ENCODE measurements at regions not wholly inside any gene's neighbourhood (a gene's known extent, or its start where the extent isn't known, plus 50 kb on each side); places are given as distances from the start of the nearest gene placed in this dataset.

GRCh38 chr12:124485371-124485770 is 82.0 kb downstream of the NCOR2 start:
- H3K79me2 ChIP-seq (ENCODE audit: insufficient read depth, low read length): no peaks in the 10 kb centered on the region
- no peaks in the 10 kb centered on the region for H3K9me2 ChIP-seq (replicated peaks; ENCODE audit: insufficient read depth, low read length)
- no peaks in the 10 kb centered on the region for H3K9me3 ChIP-seq (ENCODE audit: insufficient read depth, low read length)
- no peaks in the 10 kb centered on the region for H4K20me1 ChIP-seq (ENCODE audit: low read depth, low read length)
- no peak overlapping the region for H2AFZ ChIP-seq (ENCODE audit: low read depth, low read length, severe bottlenecking)
- no peaks in the 10 kb centered on the region for H3K36me3 ChIP-seq (ENCODE audit: low read length)
- no peak overlapping the region for H3K4me3 ChIP-seq (ENCODE audit: insufficient read depth, low read length, poor library complexity, severe bottlenecking)
- no peak overlapping the region for H3K4me2 ChIP-seq (ENCODE audit: low read depth, low read length, poor library complexity, severe bottlenecking)
- H3K9ac ChIP-seq (ENCODE audit: low read length): no peak overlapping the region
- H3F3A ChIP-seq (ENCODE audit: insufficient read depth): no peaks in the 10 kb centered on the region
- H3K27me3 ChIP-seq (ENCODE audit: low read length): no peaks in the 10 kb centered on the region
- H3K27ac ChIP-seq (ENCODE audit: low read depth, low read length): no peak overlapping the region
- no peak for TF ChIP-seq CTCF (IDR thresholded peaks at IDR 0.05; ENCODE audit: insufficient read depth, low read length, poor library complexity, severe bottlenecking)

GRCh38 chr12:124484526-124484953 is 82.9 kb downstream of the NCOR2 start:
- Histone ChIP-seq H3K27ac (ENCODE audit: low read depth, low read length) (no peak overlapping the region), H4K20me1 (ENCODE audit: low read depth, low read length) (no peaks in the 10 kb centered on the region), H3K36me3 (ENCODE audit: low read length) (no peaks in the 10 kb centered on the region), H3K79me2 (ENCODE audit: insufficient read depth, low read length) (no peaks in the 10 kb centered on the region), H3K27me3 (ENCODE audit: low read length) (no peaks in the 10 kb centered on the region), H3K9me2 (replicated peaks; ENCODE audit: insufficient read depth, low read length) (no peaks in the 10 kb centered on the region), H3K4me2 (ENCODE audit: low read depth, low read length, poor library complexity, severe bottlenecking) (no peak overlapping the region), H3K9ac (ENCODE audit: low read length) (no peak overlapping the region), H3F3A (ENCODE audit: insufficient read depth) (no peaks in the 10 kb centered on the region), H3K9me3 (ENCODE audit: insufficient read depth, low read length) (no peaks in the 10 kb centered on the region), H2AFZ (ENCODE audit: low read depth, low read length, severe bottlenecking) (no peak overlapping the region), H3K4me3 (ENCODE audit: insufficient read depth, low read length, poor library complexity, severe bottlenecking) (no peak overlapping the region)
- TF ChIP-seq EZH2phosphoT487 (conservative IDR thresholded peaks at IDR 0.05; ENCODE audit: low read length) (no peak), CTCF (IDR thresholded peaks at IDR 0.05; ENCODE audit: insufficient read depth, low read length, poor library complexity, severe bottlenecking) (no peak)

GRCh38 chr12:124484067-124484466 is 83.3 kb downstream of the NCOR2 start:
- TF ChIP-seq EZH2phosphoT487 (conservative IDR thresholded peaks at IDR 0.05; ENCODE audit: low read length): no peak
- no peak for TF ChIP-seq CTCF (IDR thresholded peaks at IDR 0.05; ENCODE audit: insufficient read depth, low read length, poor library complexity, severe bottlenecking)
- Histone ChIP-seq H3K4me2 (ENCODE audit: low read depth, low read length, poor library complexity, severe bottlenecking) (no peak overlapping the region), H3K9me3 (ENCODE audit: insufficient read depth, low read length) (no peaks in the 10 kb centered on the region), H3K27ac (ENCODE audit: low read depth, low read length) (no peak overlapping the region), H4K20me1 (ENCODE audit: low read depth, low read length) (no peaks in the 10 kb centered on the region), H3K4me3 (ENCODE audit: insufficient read depth, low read length, poor library complexity, severe bottlenecking) (no peak overlapping the region), H2AFZ (ENCODE audit: low read depth, low read length, severe bottlenecking) (no peak overlapping the region), H3F3A (ENCODE audit: insufficient read depth) (no peaks in the 10 kb centered on the region), H3K9me2 (replicated peaks; ENCODE audit: insufficient read depth, low read length) (no peaks in the 10 kb centered on the region), H3K27me3 (ENCODE audit: low read length) (no peaks in the 10 kb centered on the region), H3K79me2 (ENCODE audit: insufficient read depth, low read length) (no peaks in the 10 kb centered on the region), H3K9ac (ENCODE audit: low read length) (no peak overlapping the region), H3K36me3 (ENCODE audit: low read length) (no peaks in the 10 kb centered on the region)

Data from SU-DHL-6 (cell line).